Caco-2 (cell line): ENCODE measurements at regions not wholly inside any gene's neighbourhood (a gene's known extent, or its start where the extent isn't known, plus 50 kb on each side); places are given as distances from the start of the nearest gene placed in this dataset.

Source experiments
- BruUV-seq: library from RNA; stranded (reverse); fragments of 400-500 nt; replicated peaks from 2 replicates; lab custom pipeline; 2021; lab: Mats Ljungman, UMichigan
- CTCF ChIA-PET: fragments of 300-600 bp; sonication (Branson Sonifier 250); formaldehyde crosslinking; loops from one replicate; lab custom pipeline; 2022; ENCODE audit warnings: antibody characterized with exemption; lab: Charles Lee
- POLR2A ChIA-PET: fragments of 300-600 bp; sonication (Branson Sonifier 250); formaldehyde crosslinking; loops from one replicate; lab custom pipeline; 2022; ENCODE audit warnings: antibody characterized with exemption; lab: Charles Lee
- DNase-seq, 2 experiments: peaks; one replicate each; pipeline versions ENCODE4 v3.0.0 to v3.0.0-alpha.2; 2020 to 2022
- H3K27me3 ChIP-seq: replicated peaks from 2 replicates; pipeline ENCODE4 v1.6.0; 2011; ENCODE audit warnings: low read length; ENCODE audit not compliant: control insufficient read depth, insufficient read depth
- H3K36me3 ChIP-seq: 2 replicates; pipeline ENCODE4 v1.5.1; 2011; ENCODE audit warnings: low read length; ENCODE audit not compliant: control insufficient read depth, insufficient read depth
- H3K4me1 ChIP-seq: fragments of 250-450 bp; sonication (Bioruptor Pico); 2 replicates; pipeline ENCODE4 v1.5.1; 2020; ENCODE audit warnings: mild to moderate bottlenecking
- H3K4me3 ChIP-seq: 2 replicates; pipeline ENCODE4 v1.5.1; 2011; ENCODE audit warnings: low read depth, mild to moderate bottlenecking, control low read depth, low read length
- H3K9me3 ChIP-seq: fragments of 250-450 bp; sonication (Bioruptor Pico); 2 replicates; pipeline ENCODE4 v1.5.1; 2020; ENCODE audit warnings: mild to moderate bottlenecking, moderate library complexity
- H3K27ac Mint-ChIP-seq: one replicate; pipeline ENCODE4 v1.8.0; 2022; ENCODE audit warnings: mixed read lengths; ENCODE audit not compliant: unreplicated experiment
- H3K27me3 Mint-ChIP-seq: one replicate; pipeline ENCODE4 v1.8.0; 2022; ENCODE audit warnings: mixed read lengths; ENCODE audit not compliant: insufficient read depth, unreplicated experiment
- H3K36me3 Mint-ChIP-seq: one replicate; pipeline ENCODE4 v1.8.0; 2022; ENCODE audit warnings: mild to moderate bottlenecking, mixed read lengths; ENCODE audit not compliant: insufficient read depth, unreplicated experiment
- H3K4me1 Mint-ChIP-seq: one replicate; pipeline ENCODE4 v1.8.0; 2022; ENCODE audit warnings: low read depth, mixed read lengths; ENCODE audit not compliant: unreplicated experiment
- H3K4me3 Mint-ChIP-seq: one replicate; pipeline ENCODE4 v1.8.0; 2022; ENCODE audit warnings: mild to moderate bottlenecking, moderate library complexity, mixed read lengths; ENCODE audit not compliant: unreplicated experiment
- H3K9me3 Mint-ChIP-seq: one replicate; pipeline ENCODE4 v1.8.0; 2022; ENCODE audit warnings: mixed read lengths; ENCODE audit not compliant: unreplicated experiment
- CTCF ChIP-seq, 2 experiments: fragments of 200-600 bp in 1 of 2; IDR thresholded peaks; 1 replicate in 1 of 2; 2 replicates in 1 of 2; pipeline versions ENCODE4 v1.5.1 to v1.8.0; 2011 to 2022; ENCODE audit warnings: antibody characterized with exemption in 1 of 2, control low read depth in 1 of 2, inconsistent platforms in 1 of 2, low read depth in 1 of 2, low read length in 1 of 2, mild to moderate bottlenecking in 1 of 2, moderate library complexity in 1 of 2; ENCODE audit not compliant: insufficient read depth in 1 of 2, severe bottlenecking in 1 of 2, unreplicated experiment in 1 of 2
- intact Hi-C: fragments of 100-400 bp; cut with micrococcal nuclease; formaldehyde crosslinking; loops from one replicate; pipeline ENCODE4 v1.10.0; 2022; ENCODE audit not compliant: unreplicated experiment

GRCh38 chr5:88944751-88945531, 62.0 kb upstream of the MEF2C start:
- intact Hi-C loops = no loop called here
- DNase-seq = no peak
- no peaks in the 10 kb centered on the region for H3K4me1 ChIP-seq
- no peaks in the 10 kb centered on the region for H3K36me3 Mint-ChIP-seq
- ChIA-PET CTCF (no interaction called here), POLR2A (no interaction called here)
- BruUV-seq = no TSS peak
- H3K27me3 Mint-ChIP-seq = peaks cover 17% of the 10 kb centered on the region
- H3K4me3 ChIP-seq = no peak overlapping the region
- no peaks in the 10 kb centered on the region for H3K9me3 Mint-ChIP-seq
- no peak for TF ChIP-seq CTCF (IDR thresholded peaks at IDR 0.05; ENCODE audit: insufficient read depth in 1 of 2, low read depth in 1 of 2, low read length in 1 of 2, severe bottlenecking in 1 of 2, unreplicated experiment in 1 of 2)
- no peaks in the 10 kb centered on the region for H3K9me3 ChIP-seq
- no peaks in the 10 kb centered on the region for H3K36me3 ChIP-seq
- H3K27ac Mint-ChIP-seq = no peak overlapping the region
- H3K27me3 ChIP-seq = no peaks in the 10 kb centered on the region
- no peak overlapping the region for H3K4me3 Mint-ChIP-seq
- H3K4me1 Mint-ChIP-seq = no peaks in the 10 kb centered on the region

- ChIA-PET CTCF (no interaction called here), POLR2A (no interaction called here)
- BruUV-seq = no TSS peak
- intact Hi-C loops = no loop called here
- Histone ChIP-seq H3K9me3 (no peaks in the 10 kb centered on the region), H3K27me3 (no peaks in the 10 kb centered on the region), H3K36me3 (no peaks in the 10 kb centered on the region), H3K4me1 (no peaks in the 10 kb centered on the region), H3K4me3 (no peak overlapping the region)
- H3K27me3 Mint-ChIP-seq = peaks cover 8% of the 10 kb centered on the region
- no peak overlapping the region for H3K27ac Mint-ChIP-seq
- no peak for TF ChIP-seq CTCF (IDR thresholded peaks at IDR 0.05; ENCODE audit: insufficient read depth in 1 of 2, low read depth in 1 of 2, low read length in 1 of 2, severe bottlenecking in 1 of 2, unreplicated experiment in 1 of 2)
- no peaks in the 10 kb centered on the region for H3K4me1 Mint-ChIP-seq
- H3K36me3 Mint-ChIP-seq = no peaks in the 10 kb centered on the region
- H3K4me3 Mint-ChIP-seq = no peak overlapping the region
- H3K9me3 Mint-ChIP-seq = no peaks in the 10 kb centered on the region
- no peak for DNase-seq
Measured at GRCh38 chr5:88941581-88941980, 58.6 kb upstream of the MEF2C start.

- Histone ChIP-seq H3K27me3 (no peaks in the 10 kb centered on the region), H3K9me3 (no peaks in the 10 kb centered on the region), H3K4me3 (no peak overlapping the region), H3K36me3 (no peaks in the 10 kb centered on the region), H3K4me1 (no peaks in the 10 kb centered on the region)
- BruUV-seq = no TSS peak
- Mint-ChIP-seq H3K9me3 (no peaks in the 10 kb centered on the region), H3K27me3 (peaks cover 8% of the 10 kb centered on the region), H3K27ac (no peak overlapping the region), H3K36me3 (no peaks in the 10 kb centered on the region), H3K4me1 (no peaks in the 10 kb centered on the region), H3K4me3 (no peak overlapping the region)
- intact Hi-C loops = no loop called here
- DNase-seq = no peak
- ChIA-PET CTCF (no interaction called here), POLR2A (no interaction called here)
- no peak for TF ChIP-seq CTCF (IDR thresholded peaks at IDR 0.05; ENCODE audit: insufficient read depth in 1 of 2, low read depth in 1 of 2, low read length in 1 of 2, severe bottlenecking in 1 of 2, unreplicated experiment in 1 of 2)
Measured at GRCh38 chr5:88940713-88941112, 57.7 kb upstream of the MEF2C start.
